KMS-11 (cell line): ENCODE measurements at regions not wholly inside any gene's neighbourhood (a gene's known extent, or its start where the extent isn't known, plus 50 kb on each side); places are given as distances from the start of the nearest gene placed in this dataset.

Source experiments
- H2AFZ ChIP-seq: fragments of 200-600 bp; sonication (generic); 2 replicates; pipeline ENCODE4 v1.6.1; 2016; ENCODE audit warnings: antibody characterized with exemption, mixed run types, low read depth
- H3K27ac ChIP-seq: fragments of 200-600 bp; sonication (generic); 2 replicates; pipeline ENCODE4 v1.6.1; 2016; ENCODE audit warnings: mild to moderate bottlenecking, mixed run types
- H3K27me3 ChIP-seq: fragments of 200-600 bp; sonication (generic); 2 replicates; pipeline ENCODE4 v1.6.1; 2017; ENCODE audit warnings: mild to moderate bottlenecking, low read depth, mixed run types, moderate library complexity; ENCODE audit not compliant: insufficient read depth
- H3K36me3 ChIP-seq: fragments of 200-600 bp; sonication (generic); 2 replicates; pipeline ENCODE4 v1.6.1; 2017; ENCODE audit warnings: mild to moderate bottlenecking, mixed run types; ENCODE audit not compliant: insufficient read depth
- H3K4me1 ChIP-seq: fragments of 200-600 bp; sonication (generic); 2 replicates; pipeline ENCODE4 v1.6.1; 2016; ENCODE audit warnings: mild to moderate bottlenecking, low read depth, mixed run types; ENCODE audit not compliant: poor library complexity, severe bottlenecking
- H3K4me2 ChIP-seq: fragments of 200-600 bp; sonication (generic); 2 replicates; pipeline ENCODE4 v1.7.0; 2016; ENCODE audit warnings: mild to moderate bottlenecking, mixed run types
- H3K4me3 ChIP-seq: fragments of 200-600 bp; sonication (generic); IDR thresholded peaks from 2 replicates; pipeline ENCODE4 v1.6.1; 2017; ENCODE audit warnings: low read depth, low read length, mixed read lengths; ENCODE audit not compliant: insufficient read depth
- H3K79me2 ChIP-seq: fragments of 200-600 bp; sonication (generic); 2 replicates; pipeline ENCODE4 v1.6.1; 2016; ENCODE audit warnings: low read depth, mixed run types; ENCODE audit not compliant: insufficient read depth
- H3K9ac ChIP-seq: fragments of 200-600 bp; sonication (generic); 2 replicates; pipeline ENCODE4 v1.6.1; 2016; ENCODE audit warnings: mild to moderate bottlenecking, mixed run types
- H4K20me1 ChIP-seq: fragments of 200-600 bp; sonication (generic); 2 replicates; pipeline ENCODE4 v1.6.1; 2016; ENCODE audit warnings: mild to moderate bottlenecking, mixed run types; ENCODE audit not compliant: insufficient read depth
- TF ChIP-seq, protein P1 (sequence below): fragments of 200-600 bp; sonication (generic); conservative IDR thresholded peaks from 2 replicates; pipeline ENCODE4 v1.6.1; 2017; ENCODE audit warnings: low read depth, mild to moderate bottlenecking, antibody characterized with exemption, low read length, moderate library complexity, mixed read lengths

DNA sequence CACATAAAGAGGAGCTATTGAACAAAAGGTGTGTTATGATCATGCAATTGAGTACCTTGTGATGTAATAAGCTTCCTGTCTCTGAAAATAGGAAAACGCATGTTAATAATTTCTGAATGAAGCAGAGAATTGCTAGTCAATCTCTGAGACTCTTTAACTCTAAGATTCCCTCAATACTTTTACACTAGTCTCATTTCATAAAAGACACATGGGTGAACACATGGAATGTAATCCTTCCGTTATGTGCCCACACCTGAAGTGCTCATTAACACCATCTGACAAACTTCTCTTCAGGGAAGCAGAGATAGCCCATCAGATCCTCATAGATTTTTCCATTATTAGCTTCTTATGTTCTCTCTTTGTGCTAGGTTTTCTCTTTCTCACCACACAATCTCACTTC lies 182.4 kb downstream of the TLR4 start:
- no peaks in the 10 kb centered on the region for H4K20me1 ChIP-seq
- H3K36me3 ChIP-seq, result no peaks in the 10 kb centered on the region
- no peak overlapping the region for H3K4me3 ChIP-seq
- no peak overlapping the region for H3K9ac ChIP-seq
- no peaks in the 10 kb centered on the region for H3K4me1 ChIP-seq
- TF ChIP-seq, protein P1, sequence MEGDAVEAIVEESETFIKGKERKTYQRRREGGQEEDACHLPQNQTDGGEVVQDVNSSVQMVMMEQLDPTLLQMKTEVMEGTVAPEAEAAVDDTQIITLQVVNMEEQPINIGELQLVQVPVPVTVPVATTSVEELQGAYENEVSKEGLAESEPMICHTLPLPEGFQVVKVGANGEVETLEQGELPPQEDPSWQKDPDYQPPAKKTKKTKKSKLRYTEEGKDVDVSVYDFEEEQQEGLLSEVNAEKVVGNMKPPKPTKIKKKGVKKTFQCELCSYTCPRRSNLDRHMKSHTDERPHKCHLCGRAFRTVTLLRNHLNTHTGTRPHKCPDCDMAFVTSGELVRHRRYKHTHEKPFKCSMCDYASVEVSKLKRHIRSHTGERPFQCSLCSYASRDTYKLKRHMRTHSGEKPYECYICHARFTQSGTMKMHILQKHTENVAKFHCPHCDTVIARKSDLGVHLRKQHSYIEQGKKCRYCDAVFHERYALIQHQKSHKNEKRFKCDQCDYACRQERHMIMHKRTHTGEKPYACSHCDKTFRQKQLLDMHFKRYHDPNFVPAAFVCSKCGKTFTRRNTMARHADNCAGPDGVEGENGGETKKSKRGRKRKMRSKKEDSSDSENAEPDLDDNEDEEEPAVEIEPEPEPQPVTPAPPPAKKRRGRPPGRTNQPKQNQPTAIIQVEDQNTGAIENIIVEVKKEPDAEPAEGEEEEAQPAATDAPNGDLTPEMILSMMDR, result no peak
- H2AFZ ChIP-seq, result no peak overlapping the region
- H3K27me3 ChIP-seq, result no peaks in the 10 kb centered on the region
- H3K79me2 ChIP-seq, result no peaks in the 10 kb centered on the region
- no peak overlapping the region for H3K27ac ChIP-seq
- no peak overlapping the region for H3K4me2 ChIP-seq

GRCh38 chr9:117887383-117887782 lies 183.2 kb downstream of the TLR4 start:
- no peaks in the 10 kb centered on the region for H4K20me1 ChIP-seq
- no peaks in the 10 kb centered on the region for H3K79me2 ChIP-seq
- H3K36me3 ChIP-seq, result no peaks in the 10 kb centered on the region
- H3K27ac ChIP-seq, result no peak overlapping the region
- TF ChIP-seq, protein P1, result no peak
- H3K27me3 ChIP-seq, result no peaks in the 10 kb centered on the region
- H3K4me2 ChIP-seq, result no peak overlapping the region
- H3K9ac ChIP-seq, result no peak overlapping the region
- no peaks in the 10 kb centered on the region for H3K4me1 ChIP-seq
- H2AFZ ChIP-seq, result no peak overlapping the region
- H3K4me3 ChIP-seq, result no peak overlapping the region

DNA sequence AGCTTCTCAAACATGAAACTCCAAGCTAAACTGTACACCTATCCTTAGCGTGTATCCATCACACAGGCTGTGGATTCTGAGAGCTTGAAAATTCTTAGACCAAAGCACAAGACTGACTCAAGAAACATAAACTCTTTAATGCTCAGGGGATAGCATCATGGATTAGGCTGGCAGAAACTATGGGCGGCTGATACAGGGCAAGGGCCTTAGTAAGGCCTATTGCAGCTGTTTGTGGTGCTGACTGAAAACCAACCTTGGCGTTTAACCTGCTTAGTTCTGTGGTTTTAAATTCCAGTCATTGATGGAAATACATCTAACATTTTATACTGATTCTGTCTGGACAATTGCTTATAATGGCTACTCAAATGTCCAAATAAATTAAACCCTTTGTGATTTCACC lies 183.7 kb downstream of the TLR4 start:
- no peaks in the 10 kb centered on the region for H3K4me1 ChIP-seq
- no peak overlapping the region for H3K27ac ChIP-seq
- no peak overlapping the region for H3K4me3 ChIP-seq
- H3K79me2 ChIP-seq, result no peaks in the 10 kb centered on the region
- no peaks in the 10 kb centered on the region for H3K27me3 ChIP-seq
- TF ChIP-seq, protein P1, result no peak
- no peaks in the 10 kb centered on the region for H4K20me1 ChIP-seq
- no peaks in the 10 kb centered on the region for H3K36me3 ChIP-seq
- H2AFZ ChIP-seq, result no peak overlapping the region
- no peak overlapping the region for H3K9ac ChIP-seq
- no peak overlapping the region for H3K4me2 ChIP-seq

DNA sequence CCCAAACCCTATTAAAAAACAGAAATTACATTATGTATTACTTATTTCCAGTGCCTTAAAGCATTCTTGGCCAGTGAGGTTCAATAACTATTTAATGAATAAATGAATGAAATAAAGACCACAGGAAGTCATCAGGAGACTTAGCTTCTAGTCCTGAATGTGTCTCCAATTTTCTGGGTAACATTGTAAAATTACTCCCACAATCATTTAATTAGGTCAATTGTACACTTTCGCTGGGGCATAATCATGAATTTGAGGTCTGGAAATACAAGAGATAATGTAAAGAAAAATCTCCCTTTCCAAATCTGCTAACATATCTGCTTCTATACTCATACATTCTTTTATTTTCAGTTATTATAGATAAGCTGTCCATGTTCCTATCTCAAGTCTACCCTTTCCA lies 199.2 kb downstream of the TLR4 start:
- Histone ChIP-seq H3K9ac (no peak overlapping the region), H3K27ac (no peak overlapping the region), H3K79me2 (no peaks in the 10 kb centered on the region), H3K4me1 (no peaks in the 10 kb centered on the region), H2AFZ (no peak overlapping the region), H3K4me3 (no peak overlapping the region), H3K27me3 (no peaks in the 10 kb centered on the region), H3K4me2 (no peak overlapping the region), H3K36me3 (no peaks in the 10 kb centered on the region), H4K20me1 (no peaks in the 10 kb centered on the region)
- TF ChIP-seq, protein P1, result no peak

DNA sequence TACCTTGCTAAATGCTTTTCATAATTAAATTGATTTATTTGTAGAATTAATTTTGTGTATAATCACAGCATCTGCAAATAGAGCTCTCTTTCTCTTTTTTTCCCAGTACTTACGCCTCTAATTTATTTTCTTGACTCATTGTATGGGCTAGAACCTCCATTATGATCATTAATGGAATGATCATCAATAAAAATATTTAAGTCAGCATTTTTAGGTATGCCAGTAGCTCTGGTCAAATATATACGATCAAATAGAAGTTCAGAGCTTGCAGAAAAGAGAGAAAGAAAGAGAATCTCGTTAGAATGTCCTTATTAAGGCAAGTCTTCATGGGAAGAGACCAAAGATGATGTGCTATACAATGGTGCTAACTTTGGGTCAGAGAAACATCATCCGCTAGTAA lies 202.6 kb downstream of the TLR4 start:
- Histone ChIP-seq H3K9ac (no peak overlapping the region), H3K27ac (no peak overlapping the region), H3K27me3 (no peaks in the 10 kb centered on the region), H3K36me3 (no peaks in the 10 kb centered on the region), H3K79me2 (no peaks in the 10 kb centered on the region), H3K4me1 (no peaks in the 10 kb centered on the region), H3K4me2 (no peak overlapping the region), H3K4me3 (no peak overlapping the region), H4K20me1 (no peaks in the 10 kb centered on the region), H2AFZ (no peak overlapping the region)
- TF ChIP-seq, protein P1, result no peak
